ENCODE measurements at regions not wholly inside any gene's neighbourhood (a gene's known extent, or its start where the extent isn't known, plus 50 kb on each side); places are given as distances from the start of the nearest gene placed in this dataset.

DNA sequence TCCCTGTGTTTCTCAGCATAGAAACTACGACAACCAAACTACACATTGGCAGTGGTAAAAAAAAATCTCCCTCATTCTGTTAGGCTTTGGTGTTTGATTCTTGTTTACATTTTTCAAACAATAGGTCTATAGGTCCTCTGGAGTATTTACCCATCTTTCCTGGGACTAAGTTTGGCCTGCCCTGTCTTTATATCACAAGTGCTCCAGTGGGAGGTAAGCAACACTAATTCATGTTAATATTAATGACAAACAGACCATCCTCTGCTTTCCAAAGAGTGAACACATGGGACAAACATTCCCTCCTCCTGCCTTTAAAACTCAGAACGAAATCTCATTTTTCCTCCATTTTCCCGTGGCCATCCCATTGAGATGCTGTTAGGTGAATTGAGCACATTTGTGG lies 514.1 kb upstream of the INTU start:
- TF ChIP-seq POLR2AphosphoS5 (IDR thresholded peaks at IDR 0.05), result no peak
- TF ChIP-seq, protein P1, sequence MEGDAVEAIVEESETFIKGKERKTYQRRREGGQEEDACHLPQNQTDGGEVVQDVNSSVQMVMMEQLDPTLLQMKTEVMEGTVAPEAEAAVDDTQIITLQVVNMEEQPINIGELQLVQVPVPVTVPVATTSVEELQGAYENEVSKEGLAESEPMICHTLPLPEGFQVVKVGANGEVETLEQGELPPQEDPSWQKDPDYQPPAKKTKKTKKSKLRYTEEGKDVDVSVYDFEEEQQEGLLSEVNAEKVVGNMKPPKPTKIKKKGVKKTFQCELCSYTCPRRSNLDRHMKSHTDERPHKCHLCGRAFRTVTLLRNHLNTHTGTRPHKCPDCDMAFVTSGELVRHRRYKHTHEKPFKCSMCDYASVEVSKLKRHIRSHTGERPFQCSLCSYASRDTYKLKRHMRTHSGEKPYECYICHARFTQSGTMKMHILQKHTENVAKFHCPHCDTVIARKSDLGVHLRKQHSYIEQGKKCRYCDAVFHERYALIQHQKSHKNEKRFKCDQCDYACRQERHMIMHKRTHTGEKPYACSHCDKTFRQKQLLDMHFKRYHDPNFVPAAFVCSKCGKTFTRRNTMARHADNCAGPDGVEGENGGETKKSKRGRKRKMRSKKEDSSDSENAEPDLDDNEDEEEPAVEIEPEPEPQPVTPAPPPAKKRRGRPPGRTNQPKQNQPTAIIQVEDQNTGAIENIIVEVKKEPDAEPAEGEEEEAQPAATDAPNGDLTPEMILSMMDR (IDR thresholded peaks at IDR 0.05), result no peak
- TF ChIP-seq EP300 (IDR thresholded peaks at IDR 0.05), result no peak
- no peak for TF ChIP-seq POLR2A (IDR thresholded peaks at IDR 0.05)
- H3K27ac ChIP-seq, result no peak overlapping the region
- no peaks in the 10 kb centered on the region for H3K36me3 ChIP-seq
- no peak overlapping the region for H3K4me3 ChIP-seq
- H3K9me3 ChIP-seq, result no peaks in the 10 kb centered on the region
- WGBS, 2 donors, result 69 to 79% methylated on average over 3 of the region's 3 CpGs
- H3K4me1 ChIP-seq, result no peaks in the 10 kb centered on the region
- no peak for DNase-seq
- no peaks in the 10 kb centered on the region for H3K27me3 ChIP-seq
- no peak for ATAC-seq (ENCODE audit: low FRiP score in 2 of 2)

DNA sequence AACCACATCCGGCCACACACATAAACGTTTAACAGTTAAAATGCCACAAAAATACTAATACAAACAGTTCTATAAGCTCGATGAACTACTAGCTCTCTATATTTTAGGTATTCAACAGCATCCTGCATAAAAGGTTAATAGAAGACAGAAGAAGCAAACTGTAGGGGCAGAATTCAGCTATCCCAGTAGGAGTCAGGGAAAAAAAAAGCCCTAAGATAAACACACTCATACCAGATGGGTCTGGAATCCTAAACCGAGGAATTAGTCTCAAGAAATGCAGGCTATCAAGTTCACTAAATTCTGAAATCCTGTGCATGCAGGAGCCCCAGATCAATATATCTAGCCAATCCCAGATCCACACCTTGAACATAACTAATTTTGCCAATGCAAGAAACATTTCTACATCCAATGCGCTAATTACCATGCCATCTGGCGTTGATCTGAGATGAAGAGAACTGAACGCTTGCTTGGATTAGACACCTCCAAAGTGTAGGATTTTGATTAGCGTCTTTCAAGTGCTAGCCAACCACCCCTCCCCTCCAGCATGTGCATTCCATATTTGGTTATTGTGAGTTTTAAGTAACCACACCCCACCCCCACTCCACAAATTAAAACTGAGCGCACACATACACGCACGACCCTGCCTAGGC lies 512.2 kb upstream of the INTU start:
- Histone ChIP-seq H3K4me3 (no peak overlapping the region), H3K36me3 (no peaks in the 10 kb centered on the region), H3K4me1 (no peaks in the 10 kb centered on the region), H3K27ac (no peak overlapping the region), H3K9me3 (no peaks in the 10 kb centered on the region), H3K27me3 (no peaks in the 10 kb centered on the region)
- 88 to 89% methylated on average over 11 of the region's 11 CpGs for WGBS, 2 donors
- TF ChIP-seq, protein P1 (IDR thresholded peaks at IDR 0.05), result no peak
- TF ChIP-seq POLR2AphosphoS5 (IDR thresholded peaks at IDR 0.05) (no peak), EP300 (IDR thresholded peaks at IDR 0.05) (no peak), POLR2A (IDR thresholded peaks at IDR 0.05) (no peak)
- ATAC-seq (ENCODE audit: low FRiP score in 2 of 2) (no peak), DNase-seq (no peak)

DNA sequence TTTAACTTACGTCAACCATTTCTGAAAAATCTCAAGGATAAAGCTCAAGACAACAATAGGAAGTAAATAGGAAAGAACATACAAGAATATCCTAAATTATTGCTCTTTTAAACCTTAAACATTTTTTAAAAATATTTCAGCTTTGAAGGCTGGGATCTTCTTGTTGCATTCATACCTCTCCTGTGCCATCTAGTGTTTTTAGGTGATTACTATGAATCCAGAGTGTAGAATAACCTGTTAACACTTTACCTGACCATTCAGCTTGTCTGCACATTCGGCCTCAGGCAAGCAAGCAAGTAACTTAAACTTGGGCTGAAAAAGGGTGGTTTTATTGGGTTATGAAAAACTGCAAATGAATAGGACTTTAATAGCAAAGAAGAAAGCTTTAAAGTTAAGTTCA lies 507.8 kb upstream of the INTU start:
- H3K36me3 ChIP-seq, result no peaks in the 10 kb centered on the region
- H3K27ac ChIP-seq, result no peak overlapping the region
- TF ChIP-seq, protein P1 (IDR thresholded peaks at IDR 0.05), result no peak
- TF ChIP-seq POLR2AphosphoS5 (IDR thresholded peaks at IDR 0.05) (no peak), EP300 (IDR thresholded peaks at IDR 0.05) (no peak), POLR2A (IDR thresholded peaks at IDR 0.05) (no peak)
- DNase-seq (no peak), ATAC-seq (ENCODE audit: low FRiP score in 2 of 2) (no peak)
- WGBS, 2 donors, result 73% methylated on average over 2 of the region's 2 CpGs
- no peaks in the 10 kb centered on the region for H3K4me1 ChIP-seq
- no peaks in the 10 kb centered on the region for H3K9me3 ChIP-seq
- no peaks in the 10 kb centered on the region for H3K27me3 ChIP-seq
- H3K4me3 ChIP-seq, result no peak overlapping the region

DNA sequence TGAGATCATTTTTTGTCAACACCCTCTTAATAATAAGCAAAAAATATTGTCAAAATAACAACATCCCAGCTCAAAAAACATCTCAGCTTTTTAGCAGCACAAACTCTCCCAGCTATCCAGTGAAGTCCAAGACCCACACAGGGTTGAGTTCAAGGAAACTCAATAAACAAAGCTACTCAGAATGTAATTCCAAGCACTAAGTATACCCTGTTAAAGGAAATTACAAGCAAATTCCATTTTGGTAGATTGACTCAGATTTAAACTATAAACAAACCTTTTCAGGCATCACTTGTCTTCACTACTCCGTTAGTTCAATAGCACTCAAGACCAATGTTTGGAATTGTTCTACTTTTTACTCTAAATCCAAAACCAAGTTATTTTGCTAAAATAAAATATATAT lies 506.0 kb upstream of the INTU start:
- H3K27ac ChIP-seq, result no peak overlapping the region
- no peaks in the 10 kb centered on the region for H3K27me3 ChIP-seq
- H3K9me3 ChIP-seq, result no peaks in the 10 kb centered on the region
- no peak overlapping the region for H3K4me3 ChIP-seq
- DNase-seq (no peak), ATAC-seq (ENCODE audit: low FRiP score in 2 of 2) (no peak)
- TF ChIP-seq POLR2AphosphoS5 (IDR thresholded peaks at IDR 0.05) (no peak), POLR2A (IDR thresholded peaks at IDR 0.05) (no peak), EP300 (IDR thresholded peaks at IDR 0.05) (no peak)
- TF ChIP-seq, protein P1 (IDR thresholded peaks at IDR 0.05), result no peak
- H3K4me1 ChIP-seq, result no peaks in the 10 kb centered on the region
- 64 to 75% methylated on average over 1 of the region's 1 CpG for WGBS, 2 donors
- no peaks in the 10 kb centered on the region for H3K36me3 ChIP-seq

DNA sequence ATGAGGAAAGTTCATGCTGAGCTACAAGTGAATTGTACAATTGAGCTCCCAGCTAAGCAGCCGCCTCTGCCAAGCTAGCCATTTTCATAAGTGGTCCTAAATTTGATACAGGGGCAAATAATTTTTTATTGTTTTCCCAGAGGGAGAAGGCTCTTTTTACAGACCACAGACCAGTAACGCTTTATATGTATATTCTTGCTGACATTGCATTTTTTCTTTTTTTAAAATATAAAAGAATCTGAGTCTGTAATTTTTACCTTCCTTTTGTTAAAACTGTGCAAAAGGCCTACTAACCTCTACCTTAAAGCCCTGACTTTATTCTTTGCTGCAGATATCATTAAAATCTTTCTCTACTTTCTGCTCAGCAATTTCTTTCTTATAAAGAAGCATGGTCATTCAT lies 501.2 kb upstream of the INTU start:
- DNase-seq (no peak), ATAC-seq (ENCODE audit: low FRiP score in 2 of 2) (no peak)
- no peaks in the 10 kb centered on the region for H3K4me1 ChIP-seq
- no peaks in the 10 kb centered on the region for H3K9me3 ChIP-seq
- no peak for TF ChIP-seq POLR2AphosphoS5 (IDR thresholded peaks at IDR 0.05)
- TF ChIP-seq EP300 (IDR thresholded peaks at IDR 0.05), result no peak
- TF ChIP-seq, protein P1 (IDR thresholded peaks at IDR 0.05), result no peak
- no peak for TF ChIP-seq POLR2A (IDR thresholded peaks at IDR 0.05)
- no peak overlapping the region for H3K27ac ChIP-seq
- H3K36me3 ChIP-seq, result no peaks in the 10 kb centered on the region
- no peaks in the 10 kb centered on the region for H3K27me3 ChIP-seq
- WGBS, 2 donors, result 88 to 96% methylated on average over 2 of the region's 2 CpGs
- no peak overlapping the region for H3K4me3 ChIP-seq
